Adrenal gland (tissue), 9 donors: ENCODE measurements at regions not wholly inside any gene's neighbourhood (a gene's known extent, or its start where the extent isn't known, plus 50 kb on each side); places are given as distances from the start of the nearest gene placed in this dataset.
A peak's percentile ranks its signal among the peaks of the same experiment; 100 is the strongest.

ENCODE experiments used
- DNase-seq, 7 donors: peaks; one replicate each; pipeline ENCODE4 v3.0.0-alpha.2; 2019 to 2020
- H3K27ac ChIP-seq, 5 donors: fragments of 200-600 bp; sonication (generic) in 4 of 5; 1 replicate in 3 of 5; 2 replicates in 2 of 5; pipeline versions ENCODE4 v1.5.1 to v1.8.0; 2016 to 2020; ENCODE audit warnings: mild to moderate bottlenecking in 1 of 5
- H3K27me3 ChIP-seq: fragments of 200-600 bp; 2 replicates; pipeline ENCODE4 v1.8.0; 2021
- H3K36me3 ChIP-seq, 2 donors: fragments of 200-600 bp; replicated peaks in 1 of 2; 1 replicate in 1 of 2; 2 replicates in 1 of 2; pipeline versions ENCODE4 v1.5.1 to v1.8.0; 2018 to 2022
- H3K4me1 ChIP-seq, 2 donors: fragments of 200-600 bp; replicated peaks in 1 of 2; 1 replicate in 1 of 2; 2 replicates in 1 of 2; pipeline versions ENCODE4 v1.5.1 to v1.8.0; 2018 to 2021
- H3K4me3 ChIP-seq, 4 donors: fragments of 200-600 bp; sonication (generic) in 3 of 4; one replicate each; pipeline ENCODE4 v1.5.1; 2016 to 2018
- H3K9me3 ChIP-seq, 3 donors: fragments of 200-600 bp; sonication (generic) in 1 of 3; replicated peaks in 1 of 3; 1 replicate in 2 of 3; 2 replicates in 1 of 3; pipeline versions ENCODE4 v1.5.1 to v1.8.0; 2016 to 2021
- POLR2A ChIP-seq, 2 donors: fragments of 450-650 bp; IDR thresholded peaks; one replicate each; pipeline ENCODE4 v1.6.1; 2017; ENCODE audit warnings: antibody characterized with exemption in 2 of 2, mild to moderate bottlenecking in 2 of 2, moderate library complexity in 1 of 2
- WGBS, 4 donors: extraction: QIAGEN DNeasy Blood & Tissue Kit in 2 of 4; methylation state at CpG; one replicate each; pipeline versions ENCODE4 v1.1.5 to v1.1.7; 2013 to 2017; 5-methylcytosine and 5-hydroxymethylcytosine counted together
- intact Hi-C, 2 donors: fragments of 100-400 bp; cut with DNase I; formaldehyde crosslinking; loops; one replicate each; pipeline versions ENCODE4 v1.14.1 to v1.15.0; 2022 to 2023
- TF ChIP-seq, protein P1 (sequence below), 6 experiments: fragments of 450-650 bp in 4 of 6; fragments of 200-600 bp in 2 of 6; sonication (generic) in 1 of 6; IDR thresholded peaks; 1 replicate in 5 of 6; 2 replicates in 1 of 6; pipeline versions ENCODE4 v1.5.1 to v1.8.0; 2016 to 2021; ENCODE audit warnings: antibody characterized with exemption in 6 of 6, mild to moderate bottlenecking in 2 of 6, moderate library complexity in 1 of 6
- donor health status: healthy with polysubstance abuse.
- donor health status: Bipolar disorder and iron deficiency.
- donor health status: DM: yes; HTN: yes; CAD: no.
- donor health status: DM: no; HTN: no; CAD: no.
- donor health status: DM: no; HTN: no; CAD: no.

GRCh38 chr12:67415473-67415872 lies 146.3 kb downstream of the CAND1 start:
- no peak for TF ChIP-seq POLR2A (IDR thresholded peaks at IDR 0.05)
- TF ChIP-seq, protein P1, sequence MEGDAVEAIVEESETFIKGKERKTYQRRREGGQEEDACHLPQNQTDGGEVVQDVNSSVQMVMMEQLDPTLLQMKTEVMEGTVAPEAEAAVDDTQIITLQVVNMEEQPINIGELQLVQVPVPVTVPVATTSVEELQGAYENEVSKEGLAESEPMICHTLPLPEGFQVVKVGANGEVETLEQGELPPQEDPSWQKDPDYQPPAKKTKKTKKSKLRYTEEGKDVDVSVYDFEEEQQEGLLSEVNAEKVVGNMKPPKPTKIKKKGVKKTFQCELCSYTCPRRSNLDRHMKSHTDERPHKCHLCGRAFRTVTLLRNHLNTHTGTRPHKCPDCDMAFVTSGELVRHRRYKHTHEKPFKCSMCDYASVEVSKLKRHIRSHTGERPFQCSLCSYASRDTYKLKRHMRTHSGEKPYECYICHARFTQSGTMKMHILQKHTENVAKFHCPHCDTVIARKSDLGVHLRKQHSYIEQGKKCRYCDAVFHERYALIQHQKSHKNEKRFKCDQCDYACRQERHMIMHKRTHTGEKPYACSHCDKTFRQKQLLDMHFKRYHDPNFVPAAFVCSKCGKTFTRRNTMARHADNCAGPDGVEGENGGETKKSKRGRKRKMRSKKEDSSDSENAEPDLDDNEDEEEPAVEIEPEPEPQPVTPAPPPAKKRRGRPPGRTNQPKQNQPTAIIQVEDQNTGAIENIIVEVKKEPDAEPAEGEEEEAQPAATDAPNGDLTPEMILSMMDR (IDR thresholded peaks at IDR 0.05): peak; percentile 26 to 68 (median 55)
- H3K27me3 ChIP-seq: no peaks in the 10 kb centered on the region
- 24 to 32% (median 30%) methylated on average over 4 of the region's 4 CpGs for WGBS, 4 donors
- no peak overlapping the region for H3K27ac ChIP-seq
- H3K4me3 ChIP-seq: no peak overlapping the region
- peak; percentile 44 to 79 (median 59) for DNase-seq
- intact Hi-C loops: loop anchor here in 1 of 2 donors (5.0 kb wide), 1 partner anchor 58 kb away; no protein-coding TSS in a partner anchor
- no peaks in the 10 kb centered on the region for H3K4me1 ChIP-seq
- no peaks in the 10 kb centered on the region for H3K9me3 ChIP-seq
- no peaks in the 10 kb centered on the region for H3K36me3 ChIP-seq

- no peak for DNase-seq
- intact Hi-C loops: loop anchor here in 1 of 2 donors (5.0 kb wide), 1 partner anchor 63 kb away; no protein-coding TSS in a partner anchor
- Histone ChIP-seq H3K36me3 (no peaks in the 10 kb centered on the region), H3K9me3 (no peaks in the 10 kb centered on the region), H3K4me3 (no peak overlapping the region), H3K27me3 (no peaks in the 10 kb centered on the region), H3K27ac (no peak overlapping the region), H3K4me1 (no peaks in the 10 kb centered on the region)
- 88 to 97% (median 94%) methylated on average over 7 of the region's 7 CpGs for WGBS, 4 donors
- TF ChIP-seq, protein P1 (IDR thresholded peaks at IDR 0.05): no peak
- no peak for TF ChIP-seq POLR2A (IDR thresholded peaks at IDR 0.05)
Observed at GRCh38 chr12:67419810-67420209, 150.7 kb downstream of the CAND1 start.

GRCh38 chr12:67420506-67420905 lies 151.3 kb downstream of the CAND1 start:
- Histone ChIP-seq H3K4me3 (no peak overlapping the region), H3K27me3 (no peaks in the 10 kb centered on the region), H3K36me3 (no peaks in the 10 kb centered on the region), H3K9me3 (no peaks in the 10 kb centered on the region), H3K27ac (no peak overlapping the region), H3K4me1 (no peaks in the 10 kb centered on the region)
- 88 to 94% (median 90%) methylated on average over 3 of the region's 3 CpGs for WGBS, 4 donors
- TF ChIP-seq, protein P1 (IDR thresholded peaks at IDR 0.05): no peak
- no peak for TF ChIP-seq POLR2A (IDR thresholded peaks at IDR 0.05)
- intact Hi-C loops: no loop called here
- DNase-seq: no peak

DNA sequence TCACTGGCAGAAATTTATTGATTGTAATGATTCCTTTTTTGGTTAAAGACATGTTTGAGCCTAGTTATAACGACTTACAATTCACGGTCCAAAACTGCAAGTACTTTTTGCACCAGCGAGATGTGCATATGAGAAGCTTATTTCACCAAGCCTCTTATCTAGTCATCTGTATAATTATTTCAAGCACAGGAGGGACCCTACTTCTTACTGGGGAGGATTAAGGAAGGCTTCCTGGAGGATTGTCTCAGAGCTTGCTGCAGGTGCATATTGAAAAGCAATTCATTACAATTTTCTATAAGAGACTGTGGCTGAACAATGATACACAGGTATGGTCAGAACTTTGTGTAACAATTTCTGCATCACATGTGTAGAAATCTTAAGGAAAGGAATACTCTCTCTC lies 152.9 kb downstream of the CAND1 start:
- no peaks in the 10 kb centered on the region for H3K9me3 ChIP-seq
- WGBS, 4 donors: 86 to 95% (median 90%) methylated on average over 3 of the region's 3 CpGs

More for the DNA sequence above, 152.9 kb downstream of the CAND1 start:
- intact Hi-C loops: no loop called here
- Histone ChIP-seq H3K4me1 (peaks cover 0 to 11% of the 10 kb centered on the region in 2 donors), H3K27me3 (no peaks in the 10 kb centered on the region), H3K27ac (no peak overlapping the region), H3K36me3 (no peaks in the 10 kb centered on the region), H3K4me3 (no peak overlapping the region)
- no peak for TF ChIP-seq POLR2A (IDR thresholded peaks at IDR 0.05)
- TF ChIP-seq, protein P1 (IDR thresholded peaks at IDR 0.05): no peak
- no peak for DNase-seq
